Activated CD4-positive, alpha-beta T cell treated with anti-CD3 and anti-CD28 coated beads, Interleukin-2, amount 10 ng/mL, durations not matched to agents 7 days and 5 days (primary cell): ENCODE measurements at regions not wholly inside any gene's neighbourhood (a gene's known extent, or its start where the extent isn't known, plus 50 kb on each side); places are given as distances from the start of the nearest gene placed in this dataset.

ENCODE experiments used
- CTCF ChIA-PET: fragments of 350-600 bp; sonication (Branson Sonifier 250); formaldehyde crosslinking; loops from one replicate; lab custom pipeline; 2021; ENCODE audit warnings: antibody characterized with exemption; lab: Charles Lee
- POLR2A ChIA-PET: fragments of 350-600 bp; sonication (Branson Sonifier 250); formaldehyde crosslinking; loops from one replicate; lab custom pipeline; 2021; ENCODE audit warnings: antibody characterized with exemption; lab: Charles Lee
- DNase-seq: peaks from one replicate; pipeline ENCODE4 v3.0.0-alpha.2; 2020
- H3K27ac Mint-ChIP-seq: one replicate; pipeline ENCODE4 v1.8.0; 2021; ENCODE audit warnings: mild to moderate bottlenecking, moderate library complexity, mixed read lengths
- H3K27me3 Mint-ChIP-seq: one replicate; pipeline ENCODE4 v1.8.0; 2021; ENCODE audit warnings: mixed read lengths
- H3K36me3 Mint-ChIP-seq: one replicate; pipeline ENCODE4 v1.8.0; 2021; ENCODE audit warnings: low read depth, mixed read lengths
- H3K4me1 Mint-ChIP-seq: one replicate; pipeline ENCODE4 v1.8.0; 2021; ENCODE audit warnings: mixed read lengths
- H3K4me3 Mint-ChIP-seq: one replicate; pipeline ENCODE4 v1.8.0; 2021; ENCODE audit warnings: mild to moderate bottlenecking, moderate library complexity, mixed read lengths
- H3K9me3 Mint-ChIP-seq: one replicate; pipeline ENCODE4 v1.8.0; 2021; ENCODE audit warnings: mixed read lengths

GRCh38 chr6:153725456-153725855, 313.6 kb upstream of the OPRM1 start:
- Mint-ChIP-seq H3K9me3 (peaks cover 2% of the 10 kb centered on the region), H3K4me3 (no peak overlapping the region), H3K27me3 (no peaks in the 10 kb centered on the region), H3K36me3 (no peaks in the 10 kb centered on the region), H3K4me1 (no peaks in the 10 kb centered on the region), H3K27ac (no peak overlapping the region)
- ChIA-PET CTCF (no interaction called here), POLR2A (no interaction called here)
- DNase-seq: no peak

- Mint-ChIP-seq H3K4me1 (no peaks in the 10 kb centered on the region), H3K4me3 (no peak overlapping the region), H3K27me3 (no peaks in the 10 kb centered on the region), H3K27ac (no peak overlapping the region), H3K36me3 (no peaks in the 10 kb centered on the region), H3K9me3 (peaks cover 2% of the 10 kb centered on the region)
- ChIA-PET POLR2A (no interaction called here), CTCF (no interaction called here)
- no peak for DNase-seq
Measured at GRCh38 chr6:153720732-153721131, 318.3 kb upstream of the OPRM1 start.

- Mint-ChIP-seq H3K36me3 (no peaks in the 10 kb centered on the region), H3K27ac (no peak overlapping the region), H3K27me3 (no peaks in the 10 kb centered on the region), H3K4me1 (no peaks in the 10 kb centered on the region), H3K9me3 (no peaks in the 10 kb centered on the region), H3K4me3 (no peak overlapping the region)
- no peak for DNase-seq
- ChIA-PET POLR2A (no interaction called here), CTCF (no interaction called here)
Measured at GRCh38 chr6:153705429-153705828, 333.6 kb upstream of the OPRM1 start.

GRCh38 chr6:153702671-153703070, 336.4 kb upstream of the OPRM1 start:
- Mint-ChIP-seq H3K4me3 (no peak overlapping the region), H3K4me1 (no peaks in the 10 kb centered on the region), H3K27ac (no peak overlapping the region), H3K27me3 (no peaks in the 10 kb centered on the region), H3K9me3 (no peaks in the 10 kb centered on the region), H3K36me3 (no peaks in the 10 kb centered on the region)
- POLR2A ChIA-PET: no interaction called here
- CTCF ChIA-PET: no interaction called here
- DNase-seq: no peak

- Mint-ChIP-seq H3K27me3 (no peaks in the 10 kb centered on the region), H3K36me3 (no peaks in the 10 kb centered on the region), H3K9me3 (no peaks in the 10 kb centered on the region), H3K27ac (no peak overlapping the region), H3K4me3 (no peak overlapping the region), H3K4me1 (no peaks in the 10 kb centered on the region)
- POLR2A ChIA-PET: no interaction called here
- CTCF ChIA-PET: no interaction called here
- no peak for DNase-seq
Measured at GRCh38 chr6:153698637-153699036, 340.4 kb upstream of the OPRM1 start.

- no peaks in the 10 kb centered on the region for H3K27me3 Mint-ChIP-seq
- POLR2A ChIA-PET: no interaction called here
Measured at GRCh38 chr6:153698001-153698400, 341.0 kb upstream of the OPRM1 start.

GRCh38 chr6:153677522-153677921, 361.5 kb upstream of the OPRM1 start:
- Mint-ChIP-seq H3K27me3 (no peaks in the 10 kb centered on the region), H3K36me3 (no peaks in the 10 kb centered on the region), H3K4me3 (no peak overlapping the region), H3K4me1 (no peaks in the 10 kb centered on the region), H3K27ac (no peak overlapping the region), H3K9me3 (no peaks in the 10 kb centered on the region)
- DNase-seq: no peak
- POLR2A ChIA-PET: no interaction called here
- CTCF ChIA-PET: no interaction called here

More at GRCh38 chr6:153698001-153698400, 341.0 kb upstream of the OPRM1 start:
- Mint-ChIP-seq H3K36me3 (no peaks in the 10 kb centered on the region), H3K4me1 (no peaks in the 10 kb centered on the region), H3K9me3 (no peaks in the 10 kb centered on the region), H3K4me3 (no peak overlapping the region), H3K27ac (no peak overlapping the region)
- CTCF ChIA-PET: no interaction called here
- no peak for DNase-seq

- no peak overlapping the region for H3K4me3 Mint-ChIP-seq
- no peaks in the 10 kb centered on the region for H3K9me3 Mint-ChIP-seq
- H3K27me3 Mint-ChIP-seq: no peaks in the 10 kb centered on the region
- CTCF ChIA-PET: no interaction called here
- DNase-seq: no peak
- no peaks in the 10 kb centered on the region for H3K36me3 Mint-ChIP-seq
- H3K4me1 Mint-ChIP-seq: no peaks in the 10 kb centered on the region
- POLR2A ChIA-PET: no interaction called here
- no peak overlapping the region for H3K27ac Mint-ChIP-seq
Measured at GRCh38 chr6:153673750-153674149, 365.3 kb upstream of the OPRM1 start.

- no peaks in the 10 kb centered on the region for H3K9me3 Mint-ChIP-seq
- no peaks in the 10 kb centered on the region for H3K4me1 Mint-ChIP-seq
- no peak overlapping the region for H3K27ac Mint-ChIP-seq
- no peaks in the 10 kb centered on the region for H3K27me3 Mint-ChIP-seq
- ChIA-PET CTCF (no interaction called here), POLR2A (no interaction called here)
- DNase-seq: no peak
- H3K36me3 Mint-ChIP-seq: no peaks in the 10 kb centered on the region
- no peak overlapping the region for H3K4me3 Mint-ChIP-seq
Measured at GRCh38 chr6:153673225-153673624, 365.8 kb upstream of the OPRM1 start.

- no peak overlapping the region for H3K27ac Mint-ChIP-seq
- DNase-seq: no peak
- H3K9me3 Mint-ChIP-seq: no peaks in the 10 kb centered on the region
- no peaks in the 10 kb centered on the region for H3K27me3 Mint-ChIP-seq
- CTCF ChIA-PET: no interaction called here
- no peaks in the 10 kb centered on the region for H3K4me1 Mint-ChIP-seq
- H3K4me3 Mint-ChIP-seq: no peak overlapping the region
- no peaks in the 10 kb centered on the region for H3K36me3 Mint-ChIP-seq
- POLR2A ChIA-PET: no interaction called here
Measured at GRCh38 chr6:153670403-153671026, 368.5 kb upstream of the OPRM1 start.

GRCh38 chr6:153668758-153669157, 370.3 kb upstream of the OPRM1 start:
- Mint-ChIP-seq H3K9me3 (no peaks in the 10 kb centered on the region), H3K4me1 (no peaks in the 10 kb centered on the region), H3K36me3 (no peaks in the 10 kb centered on the region), H3K27ac (no peak overlapping the region), H3K27me3 (no peaks in the 10 kb centered on the region), H3K4me3 (no peak overlapping the region)
- ChIA-PET POLR2A (no interaction called here), CTCF (no interaction called here)
- DNase-seq: no peak

GRCh38 chr6:153662982-153663381, 376.1 kb upstream of the OPRM1 start:
- ChIA-PET CTCF (no interaction called here), POLR2A (no interaction called here)
- no peaks in the 10 kb centered on the region for H3K9me3 Mint-ChIP-seq
- no peak overlapping the region for H3K27ac Mint-ChIP-seq
- H3K4me1 Mint-ChIP-seq: no peaks in the 10 kb centered on the region
- no peak overlapping the region for H3K4me3 Mint-ChIP-seq
- no peak for DNase-seq
- no peaks in the 10 kb centered on the region for H3K36me3 Mint-ChIP-seq
- no peaks in the 10 kb centered on the region for H3K27me3 Mint-ChIP-seq

- Mint-ChIP-seq H3K27ac (no peak overlapping the region), H3K4me1 (no peaks in the 10 kb centered on the region), H3K36me3 (no peaks in the 10 kb centered on the region), H3K4me3 (no peak overlapping the region), H3K27me3 (no peaks in the 10 kb centered on the region), H3K9me3 (no peaks in the 10 kb centered on the region)
- CTCF ChIA-PET: no interaction called here
- POLR2A ChIA-PET: no interaction called here
- no peak for DNase-seq
Measured at GRCh38 chr6:153645326-153645725, 393.7 kb upstream of the OPRM1 start.

GRCh38 chr6:153644000-153644399, 395.0 kb upstream of the OPRM1 start:
- H3K36me3 Mint-ChIP-seq: no peaks in the 10 kb centered on the region
- no peaks in the 10 kb centered on the region for H3K9me3 Mint-ChIP-seq
- ChIA-PET POLR2A (no interaction called here), CTCF (no interaction called here)
- no peak overlapping the region for H3K27ac Mint-ChIP-seq
- no peaks in the 10 kb centered on the region for H3K27me3 Mint-ChIP-seq
- no peak overlapping the region for H3K4me3 Mint-ChIP-seq
- H3K4me1 Mint-ChIP-seq: no peaks in the 10 kb centered on the region
- DNase-seq: no peak
